COLO668 (cell line): ENCODE measurements at regions not wholly inside any gene's neighbourhood (a gene's known extent, or its start where the extent isn't known, plus 50 kb on each side); places are given as distances from the start of the nearest gene placed in this dataset.
A peak's percentile ranks its signal among the peaks of the same experiment; 100 is the strongest.
"Not testable (repeated sequence)": the region's sequence is repeated elsewhere in the genome, so short reads cannot be mapped to it uniquely, and the experiment has no call there.

Experiments used
- DNase-seq: peaks from one replicate; lab custom pipeline; 2025; ENCODE audit not compliant: unreplicated experiment; lab: John Stamatoyannopoulos, UW

GRCh38 chr5:93933269-93933668, 191.9 kb upstream of the POU5F2 start:
- not testable (repeated sequence) for DNase-seq

- DNase-seq = no peak
Observed at GRCh38 chr5:93930098-93930497, 188.7 kb upstream of the POU5F2 start.

GRCh38 chr5:93929131-93929530, 187.7 kb upstream of the POU5F2 start:
- DNase-seq = no peak

GRCh38 chr5:93926831-93927620, 185.6 kb upstream of the POU5F2 start:
- DNase-seq = no peak

- DNase-seq = no peak
Observed at GRCh38 chr5:93925321-93925720, 183.9 kb upstream of the POU5F2 start.

- DNase-seq = no peak
Observed at GRCh38 chr5:93924628-93925027, 183.2 kb upstream of the POU5F2 start.

- DNase-seq = no peak
Observed at GRCh38 chr5:93922551-93922950, 181.2 kb upstream of the POU5F2 start.

GRCh38 chr5:93921001-93921400, 179.6 kb upstream of the POU5F2 start:
- no peak for DNase-seq

GRCh38 chr5:93916872-93917271, 175.5 kb upstream of the POU5F2 start:
- DNase-seq = no peak

GRCh38 chr5:93915142-93915553, 173.7 kb upstream of the POU5F2 start:
- no peak for DNase-seq

- no peak for DNase-seq
Observed at GRCh38 chr5:93911609-93912008, 170.2 kb upstream of the POU5F2 start.

- peak; percentile 3 for DNase-seq
Observed at GRCh38 chr5:93909356-93909755, 168.0 kb upstream of the POU5F2 start.

GRCh38 chr5:93904917-93905316, 163.5 kb upstream of the POU5F2 start:
- DNase-seq = no peak

GRCh38 chr5:93902288-93902687, 160.9 kb upstream of the POU5F2 start:
- no peak for DNase-seq

- DNase-seq = no peak
Observed at GRCh38 chr5:93899026-93899600, 157.7 kb upstream of the POU5F2 start.

GRCh38 chr5:93894601-93895354, 153.4 kb upstream of the POU5F2 start:
- DNase-seq = no peak

GRCh38 chr5:93893075-93893474, 151.7 kb upstream of the POU5F2 start:
- DNase-seq = no peak

GRCh38 chr5:93892481-93892880, 151.1 kb upstream of the POU5F2 start:
- no peak for DNase-seq

GRCh38 chr5:93891491-93892480, 150.4 kb upstream of the POU5F2 start:
- no peak for DNase-seq

- no peak for DNase-seq
Observed at GRCh38 chr5:93890657-93891056, 149.3 kb upstream of the POU5F2 start.

GRCh38 chr5:93887678-93888077, 146.3 kb upstream of the POU5F2 start:
- DNase-seq = no peak
